ENCODE measurements at regions not wholly inside any gene's neighbourhood (a gene's known extent, or its start where the extent isn't known, plus 50 kb on each side); places are given as distances from the start of the nearest gene placed in this dataset.

- H3K4me3 ChIP-seq (ENCODE audit: low read depth, low read length) = no peak overlapping the region
- TF ChIP-seq CTCF (IDR thresholded peaks at IDR 0.05; ENCODE audit: insufficient read depth, low read depth, low read length, missing control alignments) = no peak
- DNase-seq (ENCODE audit: low read depth) = no peak
Measured at GRCh38 chr1:23616292-23616824, 57.1 kb upstream of the ID3 start.

GRCh38 chr1:23615852-23616251, 56.6 kb upstream of the ID3 start:
- no peak for DNase-seq (ENCODE audit: low read depth)
- no peak overlapping the region for H3K4me3 ChIP-seq (ENCODE audit: low read depth, low read length)
- TF ChIP-seq CTCF (IDR thresholded peaks at IDR 0.05; ENCODE audit: insufficient read depth, low read depth, low read length, missing control alignments) = no peak

GRCh38 chr1:23615423-23615822, 56.1 kb upstream of the ID3 start:
- no peak overlapping the region for H3K4me3 ChIP-seq (ENCODE audit: low read depth, low read length)
- DNase-seq (ENCODE audit: low read depth) = no peak
- no peak for TF ChIP-seq CTCF (IDR thresholded peaks at IDR 0.05; ENCODE audit: insufficient read depth, low read depth, low read length, missing control alignments)

GRCh38 chr1:23614032-23614660, 54.8 kb upstream of the ID3 start:
- peak; percentile 43 for DNase-seq (ENCODE audit: low read depth)
- no peak overlapping the region for H3K4me3 ChIP-seq (ENCODE audit: low read depth, low read length)
- no peak for TF ChIP-seq CTCF (IDR thresholded peaks at IDR 0.05; ENCODE audit: insufficient read depth, low read depth, low read length, missing control alignments)

GRCh38 chr1:23613191-23614031, 54.1 kb upstream of the ID3 start:
- H3K4me3 ChIP-seq (ENCODE audit: low read depth, low read length) = no peak overlapping the region
- DNase-seq (ENCODE audit: low read depth) = peak; percentile 76
- TF ChIP-seq CTCF (IDR thresholded peaks at IDR 0.05; ENCODE audit: insufficient read depth, low read depth, low read length, missing control alignments) = no peak

GRCh38 chr1:23611601-23612327, 52.5 kb upstream of the ID3 start:
- no peak for TF ChIP-seq CTCF (IDR thresholded peaks at IDR 0.05; ENCODE audit: insufficient read depth, low read depth, low read length, missing control alignments)
- peak; percentile 74 for DNase-seq (ENCODE audit: low read depth)
- H3K4me3 ChIP-seq (ENCODE audit: low read depth, low read length) = no peak overlapping the region

Data from GM12865 (cell line).